Glutamatergic neuron (in vitro differentiated cells): ENCODE measurements at regions not wholly inside any gene's neighbourhood (a gene's known extent, or its start where the extent isn't known, plus 50 kb on each side); places are given as distances from the start of the nearest gene placed in this dataset.

Experiments
- DNase-seq: peaks from one replicate; pipeline ENCODE4 v3.0.0; 2022
- H3K27ac Mint-ChIP-seq: one replicate; pipeline ENCODE4 v1.8.0; 2020; ENCODE audit warnings: mild to moderate bottlenecking, mixed read lengths, inconsistent platforms; ENCODE audit not compliant: unreplicated experiment
- H3K27me3 Mint-ChIP-seq: one replicate; pipeline ENCODE4 v1.8.0; 2020; ENCODE audit warnings: mild to moderate bottlenecking, moderate library complexity, mixed read lengths, inconsistent platforms; ENCODE audit not compliant: unreplicated experiment
- H3K36me3 Mint-ChIP-seq: one replicate; pipeline ENCODE4 v1.8.0; 2020; ENCODE audit warnings: mild to moderate bottlenecking, mixed read lengths, inconsistent platforms; ENCODE audit not compliant: unreplicated experiment
- H3K4me1 Mint-ChIP-seq: one replicate; pipeline ENCODE4 v1.8.0; 2020; ENCODE audit warnings: mild to moderate bottlenecking, low read depth, mixed read lengths, inconsistent platforms; ENCODE audit not compliant: unreplicated experiment
- H3K4me3 Mint-ChIP-seq: one replicate; pipeline ENCODE4 v1.8.0; 2020; ENCODE audit warnings: mild to moderate bottlenecking, mixed read lengths, inconsistent platforms; ENCODE audit not compliant: unreplicated experiment
- H3K9me3 Mint-ChIP-seq: one replicate; pipeline ENCODE4 v1.8.0; 2020; ENCODE audit warnings: mild to moderate bottlenecking, moderate library complexity, mixed read lengths, inconsistent platforms; ENCODE audit not compliant: unreplicated experiment
- TF ChIP-seq, protein P1 (sequence below): fragments of 200-600 bp; sonication (generic); IDR thresholded peaks from one replicate; pipeline ENCODE4 v1.5.0; 2021; ENCODE audit not compliant: partially characterized antibody, unreplicated experiment

DNA sequence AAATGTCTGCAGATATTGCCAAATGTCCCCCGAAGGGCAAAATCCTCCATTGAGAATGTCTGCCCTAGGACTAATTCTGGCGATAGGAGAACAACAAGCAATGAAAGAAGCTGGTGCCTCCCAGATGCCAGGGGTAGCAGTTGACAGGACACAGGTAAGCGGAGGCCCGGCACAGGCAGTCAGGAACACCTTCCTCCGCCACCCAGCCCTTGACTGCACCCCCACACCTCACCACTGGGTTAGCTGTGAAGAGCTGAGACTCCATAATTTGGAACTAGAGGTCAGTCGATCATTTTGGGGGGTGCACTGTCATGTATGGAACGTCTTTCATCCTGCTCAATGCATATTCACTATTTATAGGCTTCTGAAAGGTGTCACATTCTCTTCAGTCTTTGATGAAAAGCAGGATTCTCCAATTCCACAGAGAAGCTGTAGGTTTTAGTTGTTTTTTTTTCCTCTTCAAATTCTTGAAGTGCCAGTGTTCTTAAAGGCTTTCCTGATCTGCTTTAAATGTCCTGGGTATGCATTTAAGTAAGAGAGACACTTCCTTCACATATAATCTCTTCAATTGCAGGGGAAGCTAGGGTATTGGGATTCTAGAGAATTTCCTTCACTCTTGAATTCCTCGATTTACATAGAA is 111.6 kb upstream of the ZFP42 start:
- Mint-ChIP-seq H3K27me3 (no peaks in the 10 kb centered on the region), H3K27ac (no peak overlapping the region), H3K9me3 (no peaks in the 10 kb centered on the region), H3K4me1 (peaks cover 5% of the 10 kb centered on the region), H3K4me3 (no peak overlapping the region), H3K36me3 (peaks cover 7% of the 10 kb centered on the region)
- DNase-seq: no peak
- TF ChIP-seq, protein P1, sequence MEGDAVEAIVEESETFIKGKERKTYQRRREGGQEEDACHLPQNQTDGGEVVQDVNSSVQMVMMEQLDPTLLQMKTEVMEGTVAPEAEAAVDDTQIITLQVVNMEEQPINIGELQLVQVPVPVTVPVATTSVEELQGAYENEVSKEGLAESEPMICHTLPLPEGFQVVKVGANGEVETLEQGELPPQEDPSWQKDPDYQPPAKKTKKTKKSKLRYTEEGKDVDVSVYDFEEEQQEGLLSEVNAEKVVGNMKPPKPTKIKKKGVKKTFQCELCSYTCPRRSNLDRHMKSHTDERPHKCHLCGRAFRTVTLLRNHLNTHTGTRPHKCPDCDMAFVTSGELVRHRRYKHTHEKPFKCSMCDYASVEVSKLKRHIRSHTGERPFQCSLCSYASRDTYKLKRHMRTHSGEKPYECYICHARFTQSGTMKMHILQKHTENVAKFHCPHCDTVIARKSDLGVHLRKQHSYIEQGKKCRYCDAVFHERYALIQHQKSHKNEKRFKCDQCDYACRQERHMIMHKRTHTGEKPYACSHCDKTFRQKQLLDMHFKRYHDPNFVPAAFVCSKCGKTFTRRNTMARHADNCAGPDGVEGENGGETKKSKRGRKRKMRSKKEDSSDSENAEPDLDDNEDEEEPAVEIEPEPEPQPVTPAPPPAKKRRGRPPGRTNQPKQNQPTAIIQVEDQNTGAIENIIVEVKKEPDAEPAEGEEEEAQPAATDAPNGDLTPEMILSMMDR: no peak

DNA sequence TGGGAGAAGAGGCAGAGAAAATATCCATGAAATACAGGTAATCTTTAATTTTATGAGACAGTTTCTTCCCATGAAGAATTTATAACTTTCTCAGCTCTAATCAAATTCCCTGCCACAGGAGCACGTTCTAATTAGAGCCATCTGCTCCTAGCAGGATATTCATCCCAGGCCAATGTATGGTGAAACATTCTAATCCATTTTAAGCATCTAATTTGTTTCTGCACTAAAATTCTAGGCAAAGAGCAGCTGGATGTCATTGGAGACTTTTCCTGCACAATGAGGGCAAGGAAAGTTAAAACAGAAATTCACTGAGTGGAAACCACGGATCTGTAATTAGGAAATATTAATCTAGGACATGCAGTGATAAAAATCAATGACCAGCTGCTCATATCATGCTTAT is 107.7 kb upstream of the ZFP42 start:
- Mint-ChIP-seq H3K4me3 (no peak overlapping the region), H3K4me1 (peaks cover 13% of the 10 kb centered on the region), H3K9me3 (no peaks in the 10 kb centered on the region), H3K36me3 (peaks cover 7% of the 10 kb centered on the region), H3K27me3 (no peaks in the 10 kb centered on the region), H3K27ac (peak overlapping the region; percentile 3)
- no peak for DNase-seq
- TF ChIP-seq, protein P1: no peak

DNA sequence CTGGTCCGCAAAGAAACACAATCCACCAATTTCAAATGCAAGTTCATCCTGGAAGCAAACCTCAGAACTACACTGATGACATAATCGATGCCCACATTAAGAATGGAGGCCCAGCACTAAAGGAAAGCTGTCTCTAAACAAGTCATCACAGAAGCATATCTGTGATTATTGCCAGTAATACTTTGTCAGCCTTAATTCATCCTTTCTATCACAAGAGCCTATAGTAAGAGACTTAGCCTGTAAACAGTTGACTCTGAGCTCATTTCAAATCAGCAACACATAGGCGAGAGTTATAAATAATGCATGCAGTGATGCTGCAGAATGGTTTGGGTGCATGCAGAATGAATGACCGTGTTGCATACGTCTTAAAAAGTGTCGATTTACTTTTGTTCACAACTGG is 105.9 kb upstream of the ZFP42 start:
- Mint-ChIP-seq H3K4me3 (no peak overlapping the region), H3K4me1 (peaks cover 20% of the 10 kb centered on the region), H3K27ac (peak overlapping the region; percentile 49), H3K36me3 (peaks cover 7% of the 10 kb centered on the region), H3K9me3 (no peaks in the 10 kb centered on the region), H3K27me3 (no peaks in the 10 kb centered on the region)
- DNase-seq: no peak
- TF ChIP-seq, protein P1: no peak

DNA sequence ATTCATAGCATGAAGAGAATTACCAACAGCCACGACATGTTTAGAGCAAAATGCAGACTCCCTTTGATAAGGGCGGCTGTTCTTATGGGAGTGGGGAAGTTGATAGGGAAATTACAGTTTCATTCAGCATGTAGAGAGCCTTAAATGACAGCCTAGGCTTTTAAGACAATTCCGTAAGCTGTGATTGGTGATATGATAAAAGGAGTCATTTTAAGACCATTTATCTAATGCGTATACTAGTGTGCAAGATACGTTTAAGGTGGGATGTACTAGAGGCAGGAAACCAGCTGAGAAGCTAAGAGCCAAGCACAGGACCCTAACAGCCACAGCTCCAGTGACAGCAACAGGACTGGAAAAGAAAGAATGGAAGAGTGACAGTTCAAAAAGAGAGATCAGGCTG is 102.2 kb upstream of the ZFP42 start:
- H3K4me1 Mint-ChIP-seq: peaks cover 14% of the 10 kb centered on the region
- no peaks in the 10 kb centered on the region for H3K9me3 Mint-ChIP-seq
- DNase-seq: no peak
- no peaks in the 10 kb centered on the region for H3K27me3 Mint-ChIP-seq
- H3K36me3 Mint-ChIP-seq: no peaks in the 10 kb centered on the region
- no peak overlapping the region for H3K4me3 Mint-ChIP-seq
- TF ChIP-seq, protein P1: no peak
- H3K27ac Mint-ChIP-seq: no peak overlapping the region

DNA sequence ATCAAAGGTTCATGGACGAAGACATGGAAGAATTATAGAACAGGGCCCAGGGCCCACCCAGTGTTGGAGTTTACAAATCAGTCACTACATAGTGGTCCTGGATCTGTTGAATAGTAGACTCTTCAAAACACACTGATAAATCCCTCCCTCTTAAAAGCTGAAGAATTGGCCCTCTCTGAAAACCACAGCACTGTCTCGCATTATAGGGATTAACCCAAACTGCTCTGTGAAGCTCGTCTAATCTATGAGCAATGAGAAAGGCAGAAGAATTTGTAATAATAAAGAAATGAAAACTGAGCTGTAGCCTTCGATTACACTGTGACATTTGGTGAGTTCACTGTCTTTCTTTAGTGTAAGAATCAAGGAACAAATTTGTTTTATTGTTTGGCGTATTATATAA is 92.5 kb upstream of the ZFP42 start:
- H3K27ac Mint-ChIP-seq: no peak overlapping the region
- no peak overlapping the region for H3K4me3 Mint-ChIP-seq
- TF ChIP-seq, protein P1: no peak
- no peaks in the 10 kb centered on the region for H3K27me3 Mint-ChIP-seq
- peaks cover 3% of the 10 kb centered on the region for H3K9me3 Mint-ChIP-seq
- DNase-seq: no peak
- peaks cover 6% of the 10 kb centered on the region for H3K36me3 Mint-ChIP-seq
- peaks cover 1% of the 10 kb centered on the region for H3K4me1 Mint-ChIP-seq
